SK-N-SH treated with all-trans-retinoic acid at 6 μM for 48 hours (cell line): ENCODE measurements at regions not wholly inside any gene's neighbourhood (a gene's known extent, or its start where the extent isn't known, plus 50 kb on each side); places are given as distances from the start of the nearest gene placed in this dataset.

Source experiments
- ATAC-seq: fragments of 200-7000 bp; cut with Tn5 transposase; 3 replicates; pipeline ENCODE4 v1.9.1; 2020; ENCODE audit warnings: mild to moderate bottlenecking, moderate library complexity
- ARNTL ChIP-seq: fragments of 450-650 bp; formaldehyde crosslinking; IDR thresholded peaks from 2 replicates; pipeline ENCODE4 v1.5.0; 2020; ENCODE audit warnings: low read depth, mild to moderate bottlenecking, moderate library complexity, borderline replicate concordance
- BACH2 ChIP-seq: fragments of 250-450 bp; sonication (Bioruptor Pico); IDR thresholded peaks from 2 replicates; pipeline ENCODE4 v1.9.0; 2021; ENCODE audit warnings: mild to moderate bottlenecking, borderline replicate concordance
- CSDC2 ChIP-seq: fragments of 250-450 bp; sonication (Bioruptor Pico); IDR thresholded peaks from 2 replicates; pipeline ENCODE4 v1.5.0; 2020; ENCODE audit warnings: mild to moderate bottlenecking, moderate library complexity
- ESRRG ChIP-seq: fragments of 250-450 bp; sonication (Bioruptor Pico); IDR thresholded peaks from 2 replicates; pipeline ENCODE4 v1.6.1; 2021; ENCODE audit warnings: mild to moderate bottlenecking
- GLIS3 ChIP-seq: fragments of 250-450 bp; sonication (Bioruptor Pico); IDR thresholded peaks from 2 replicates; pipeline ENCODE4 v1.5.0; 2020; ENCODE audit warnings: mild to moderate bottlenecking, moderate library complexity
- ISL1 ChIP-seq: fragments of 250-450 bp; sonication (Bioruptor Pico); IDR thresholded peaks from 2 replicates; pipeline ENCODE4 v2.1.2; 2022; ENCODE audit warnings: mild to moderate bottlenecking, moderate library complexity
- OSR1 ChIP-seq: fragments of 250-450 bp; sonication (Bioruptor Pico); IDR thresholded peaks from 2 replicates; pipeline ENCODE4 v1.8.0; 2022; ENCODE audit warnings: moderate library complexity, mild to moderate bottlenecking, inconsistent platforms
- PPARA ChIP-seq: fragments of 250-450 bp; sonication (Bioruptor Pico); IDR thresholded peaks from 2 replicates; pipeline ENCODE4 v1.5.0; 2020; ENCODE audit warnings: mild to moderate bottlenecking, borderline replicate concordance
- RARB ChIP-seq: fragments of 250-450 bp; sonication (Bioruptor Pico); IDR thresholded peaks from 2 replicates; pipeline ENCODE4 v1.8.0; 2021; ENCODE audit warnings: mild to moderate bottlenecking, moderate library complexity
- SNAI2 ChIP-seq: fragments of 250-450 bp; sonication (Bioruptor Pico); IDR thresholded peaks from 2 replicates; pipeline ENCODE4 v1.5.0; 2020; ENCODE audit warnings: mild to moderate bottlenecking, moderate library complexity
- TCF4 ChIP-seq: fragments of 250-450 bp; sonication (Bioruptor Pico); IDR thresholded peaks from 2 replicates; pipeline ENCODE4 v1.8.0; 2021; ENCODE audit warnings: mild to moderate bottlenecking, moderate library complexity, borderline replicate concordance
- ZC3H10 ChIP-seq: fragments of 250-450 bp; sonication (Bioruptor Pico); IDR thresholded peaks from 2 replicates; pipeline ENCODE4 v1.5.1; 2021; ENCODE audit warnings: mild to moderate bottlenecking, moderate library complexity
- ZFP3 ChIP-seq: fragments of 250-450 bp; sonication (Bioruptor Pico); IDR thresholded peaks from 2 replicates; pipeline ENCODE4 v1.5.0; 2020; ENCODE audit warnings: mild to moderate bottlenecking, moderate library complexity
- ZFP30 ChIP-seq: fragments of 450-650 bp; formaldehyde crosslinking; IDR thresholded peaks from 2 replicates; pipeline ENCODE4 v1.5.0; 2022; ENCODE audit warnings: mild to moderate bottlenecking, moderate library complexity
- ZNF565 ChIP-seq: fragments of 450-650 bp; formaldehyde crosslinking; conservative IDR thresholded peaks from 2 replicates; pipeline ENCODE4 v1.5.0; 2020; ENCODE audit warnings: low read depth, mild to moderate bottlenecking, moderate library complexity
- ZNF70 ChIP-seq: fragments of 450-650 bp; formaldehyde crosslinking; IDR thresholded peaks from 2 replicates; pipeline ENCODE4 v1.5.0; 2020; ENCODE audit warnings: mild to moderate bottlenecking, moderate library complexity
- ZNF8 ChIP-seq: fragments of 450-650 bp; formaldehyde crosslinking; IDR thresholded peaks from 2 replicates; pipeline ENCODE4 v1.5.0; 2020; ENCODE audit warnings: mild to moderate bottlenecking, moderate library complexity
- TF ChIP-seq, protein P1 (sequence below): fragments of 250-450 bp; sonication (Bioruptor Pico); IDR thresholded peaks from 2 replicates; pipeline ENCODE4 v1.5.1; 2020; ENCODE audit warnings: low read depth, mild to moderate bottlenecking, moderate library complexity
- TF ChIP-seq, protein P2 (sequence below): fragments of 250-450 bp; sonication (Bioruptor Pico); IDR thresholded peaks from 2 replicates; pipeline ENCODE4 v1.5.1; 2021; ENCODE audit warnings: mild to moderate bottlenecking, moderate library complexity
- TF ChIP-seq, protein P3 (sequence below): fragments of 250-450 bp; sonication (Bioruptor Pico); IDR thresholded peaks from 2 replicates; pipeline ENCODE4 v1.8.0; 2021; ENCODE audit warnings: low read depth, mild to moderate bottlenecking, moderate library complexity, borderline replicate concordance

DNA sequence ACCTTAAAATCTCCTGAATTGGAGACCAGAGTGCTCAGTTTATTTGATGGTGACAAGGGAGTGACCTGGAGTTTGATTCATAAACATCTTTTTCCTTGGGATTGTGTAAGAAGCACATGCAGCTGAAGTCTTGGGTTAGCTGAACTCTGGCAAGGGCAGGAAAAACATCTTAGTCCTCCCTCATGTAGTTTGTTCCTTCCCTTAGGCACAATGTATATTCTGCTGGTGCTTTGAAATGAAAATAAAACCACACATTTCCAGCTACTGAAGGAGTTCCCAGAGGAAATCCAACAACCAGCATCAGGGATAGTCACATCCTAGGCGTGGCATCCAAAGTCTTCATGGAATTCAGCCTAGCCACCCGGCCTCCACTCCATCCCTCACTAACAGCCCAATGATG lies 95.2 kb upstream of the PAPPA start (continued):
- TF ChIP-seq, protein P1, sequence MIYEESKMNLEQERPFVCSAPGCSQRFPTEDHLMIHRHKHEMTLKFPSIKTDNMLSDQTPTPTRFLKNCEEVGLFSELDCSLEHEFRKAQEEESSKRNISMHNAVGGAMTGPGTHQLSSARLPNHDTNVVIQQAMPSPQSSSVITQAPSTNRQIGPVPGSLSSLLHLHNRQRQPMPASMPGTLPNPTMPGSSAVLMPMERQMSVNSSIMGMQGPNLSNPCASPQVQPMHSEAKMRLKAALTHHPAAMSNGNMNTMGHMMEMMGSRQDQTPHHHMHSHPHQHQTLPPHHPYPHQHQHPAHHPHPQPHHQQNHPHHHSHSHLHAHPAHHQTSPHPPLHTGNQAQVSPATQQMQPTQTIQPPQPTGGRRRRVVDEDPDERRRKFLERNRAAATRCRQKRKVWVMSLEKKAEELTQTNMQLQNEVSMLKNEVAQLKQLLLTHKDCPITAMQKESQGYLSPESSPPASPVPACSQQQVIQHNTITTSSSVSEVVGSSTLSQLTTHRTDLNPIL (CRISPR knock-in tag), result no peak
- TF ChIP-seq GLIS3 (CRISPR knock-in tag) (no peak), ISL1 (CRISPR knock-in tag) (no peak), ARNTL (CRISPR knock-in tag) (no peak), CSDC2 (CRISPR knock-in tag) (no peak), RARB (CRISPR knock-in tag) (no peak)
- TF ChIP-seq, all 23 proteins: peak for 0

DNA sequence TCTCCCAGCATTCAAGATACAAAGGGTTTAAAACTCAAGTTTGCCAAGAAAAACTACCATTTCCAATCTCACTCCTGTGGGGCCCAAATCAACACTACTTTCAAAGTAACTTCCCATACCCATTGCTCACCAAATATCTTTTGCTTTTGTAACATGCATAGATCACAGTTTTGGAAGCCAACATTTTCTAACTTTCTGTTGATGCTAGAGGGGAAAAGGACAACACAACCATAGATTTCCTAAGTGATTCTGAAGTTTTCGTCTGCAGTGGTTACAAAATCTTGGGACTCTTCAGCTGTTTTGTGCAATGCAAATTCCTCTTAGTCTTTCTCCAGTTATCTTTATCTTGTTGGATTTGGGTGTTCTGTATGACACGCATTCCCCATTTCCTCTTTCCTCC lies 94.1 kb upstream of the PAPPA start:
- no peak for ATAC-seq
- no peak for TF ChIP-seq ESRRG (CRISPR knock-in tag)
- TF ChIP-seq, protein P1 (CRISPR knock-in tag), result no peak
- TF ChIP-seq, protein P2, sequence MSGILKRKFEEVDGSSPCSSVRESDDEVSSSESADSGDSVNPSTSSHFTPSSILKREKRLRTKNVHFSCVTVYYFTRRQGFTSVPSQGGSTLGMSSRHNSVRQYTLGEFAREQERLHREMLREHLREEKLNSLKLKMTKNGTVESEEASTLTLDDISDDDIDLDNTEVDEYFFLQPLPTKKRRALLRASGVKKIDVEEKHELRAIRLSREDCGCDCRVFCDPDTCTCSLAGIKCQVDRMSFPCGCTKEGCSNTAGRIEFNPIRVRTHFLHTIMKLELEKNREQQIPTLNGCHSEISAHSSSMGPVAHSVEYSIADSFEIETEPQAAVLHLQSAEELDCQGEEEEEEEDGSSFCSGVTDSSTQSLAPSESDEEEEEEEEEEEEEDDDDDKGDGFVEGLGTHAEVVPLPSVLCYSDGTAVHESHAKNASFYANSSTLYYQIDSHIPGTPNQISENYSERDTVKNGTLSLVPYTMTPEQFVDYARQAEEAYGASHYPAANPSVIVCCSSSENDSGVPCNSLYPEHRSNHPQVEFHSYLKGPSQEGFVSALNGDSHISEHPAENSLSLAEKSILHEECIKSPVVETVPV (CRISPR knock-in tag), result no peak
- no peak for TF ChIP-seq TCF4 (CRISPR knock-in tag)
- TF ChIP-seq ZC3H10 (CRISPR knock-in tag), result no peak
- no peak for TF ChIP-seq BACH2 (CRISPR knock-in tag)
- TF ChIP-seq ZNF8 (CRISPR knock-in tag), result no peak
- TF ChIP-seq ISL1 (CRISPR knock-in tag), result no peak
- TF ChIP-seq, protein P3, sequence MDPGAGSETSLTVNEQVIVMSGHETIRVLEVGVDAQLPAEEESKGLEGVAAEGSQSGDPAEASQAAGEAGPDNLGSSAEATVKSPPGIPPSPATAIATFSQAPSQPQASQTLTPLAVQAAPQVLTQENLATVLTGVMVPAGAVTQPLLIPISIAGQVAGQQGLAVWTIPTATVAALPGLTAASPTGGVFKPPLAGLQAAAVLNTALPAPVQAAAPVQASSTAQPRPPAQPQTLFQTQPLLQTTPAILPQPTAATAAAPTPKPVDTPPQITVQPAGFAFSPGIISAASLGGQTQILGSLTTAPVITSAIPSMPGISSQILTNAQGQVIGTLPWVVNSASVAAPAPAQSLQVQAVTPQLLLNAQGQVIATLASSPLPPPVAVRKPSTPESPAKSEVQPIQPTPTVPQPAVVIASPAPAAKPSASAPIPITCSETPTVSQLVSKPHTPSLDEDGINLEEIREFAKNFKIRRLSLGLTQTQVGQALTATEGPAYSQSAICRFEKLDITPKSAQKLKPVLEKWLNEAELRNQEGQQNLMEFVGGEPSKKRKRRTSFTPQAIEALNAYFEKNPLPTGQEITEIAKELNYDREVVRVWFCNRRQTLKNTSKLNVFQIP (CRISPR knock-in tag), result no peak
- no peak for TF ChIP-seq OSR1 (CRISPR knock-in tag)
- TF ChIP-seq RARB (CRISPR knock-in tag), result no peak

DNA sequence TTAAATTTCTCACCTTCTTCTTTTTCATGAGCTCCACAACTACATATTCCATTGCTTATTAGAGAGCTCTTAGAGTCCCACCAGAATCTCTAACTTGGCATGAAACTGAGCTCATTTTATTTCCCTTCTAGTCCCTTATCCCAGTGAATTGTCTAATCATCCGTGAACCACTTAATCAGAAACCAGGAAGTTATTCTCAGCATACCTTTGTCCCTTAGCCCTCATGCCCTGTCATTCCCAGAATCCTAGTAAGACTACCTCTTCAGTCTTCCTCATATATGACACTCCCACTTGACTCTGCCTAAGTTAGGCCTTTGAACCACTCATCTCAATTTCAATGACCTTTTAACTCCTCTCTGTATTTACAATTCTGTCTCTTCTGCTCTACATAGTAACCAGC lies 93.0 kb upstream of the PAPPA start:
- no peak for TF ChIP-seq ARNTL (CRISPR knock-in tag)
- no peak for TF ChIP-seq ZNF70 (CRISPR knock-in tag)
- TF ChIP-seq ZNF565, result no peak
- no peak for TF ChIP-seq RARB (CRISPR knock-in tag)
- TF ChIP-seq ZNF8 (CRISPR knock-in tag), result no peak
- no peak for TF ChIP-seq TCF4 (CRISPR knock-in tag)
- TF ChIP-seq PPARA, result no peak
- no peak for ATAC-seq

DNA sequence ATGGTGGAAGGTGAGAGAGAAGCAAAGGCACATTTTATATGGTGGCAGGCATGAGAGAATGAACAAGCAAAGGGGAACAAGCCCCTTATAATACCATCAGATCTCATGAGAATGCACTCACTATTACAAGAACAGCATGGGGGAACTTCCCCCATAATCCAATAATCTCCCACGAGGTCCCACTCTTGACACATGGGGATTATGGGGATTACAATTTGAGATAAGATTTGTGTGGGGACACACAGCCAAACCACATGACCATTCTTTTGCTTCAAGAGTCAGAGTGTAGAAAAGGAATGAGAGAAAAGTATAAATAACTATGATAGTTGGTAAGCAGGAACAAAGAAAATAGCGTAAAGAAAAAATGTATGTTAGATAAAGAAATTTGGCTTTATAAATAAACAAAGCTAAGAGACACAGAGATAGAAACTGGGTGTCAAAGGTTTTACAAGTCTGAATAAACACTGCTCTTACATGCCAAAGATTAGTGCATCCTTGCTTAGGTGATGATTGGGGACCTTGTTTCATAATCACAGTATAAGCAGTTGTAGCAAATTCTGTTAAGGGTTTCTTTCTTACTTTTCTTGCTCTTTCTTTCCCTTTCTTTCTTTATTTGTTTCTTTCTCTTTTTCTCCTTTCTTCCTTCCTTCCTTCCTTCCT lies 91.9 kb upstream of the PAPPA start:
- TF ChIP-seq ESRRG (CRISPR knock-in tag), result no peak
- TF ChIP-seq BACH2 (CRISPR knock-in tag), result no peak
- TF ChIP-seq ZFP30, result no peak
- no peak for TF ChIP-seq ZNF8 (CRISPR knock-in tag)
- TF ChIP-seq TCF4 (CRISPR knock-in tag), result no peak
- TF ChIP-seq ZFP3 (CRISPR knock-in tag), result no peak
- no peak for TF ChIP-seq PPARA
- no peak for TF ChIP-seq ZNF565
- no peak for TF ChIP-seq ISL1 (CRISPR knock-in tag)
- TF ChIP-seq SNAI2 (CRISPR knock-in tag), result no peak
- no peak for TF ChIP-seq CSDC2 (CRISPR knock-in tag)
- TF ChIP-seq OSR1 (CRISPR knock-in tag), result no peak
- no peak for TF ChIP-seq ZNF70 (CRISPR knock-in tag)
- no peak for TF ChIP-seq ZC3H10 (CRISPR knock-in tag)
- TF ChIP-seq, protein P3 (CRISPR knock-in tag), result no peak
- TF ChIP-seq, protein P1 (CRISPR knock-in tag), result no peak
- TF ChIP-seq ARNTL (CRISPR knock-in tag), result no peak
- ATAC-seq, result no peak
